ENCODE measurements at regions not wholly inside any gene's neighbourhood (a gene's known extent, or its start where the extent isn't known, plus 50 kb on each side); places are given as distances from the start of the nearest gene placed in this dataset.

DNA sequence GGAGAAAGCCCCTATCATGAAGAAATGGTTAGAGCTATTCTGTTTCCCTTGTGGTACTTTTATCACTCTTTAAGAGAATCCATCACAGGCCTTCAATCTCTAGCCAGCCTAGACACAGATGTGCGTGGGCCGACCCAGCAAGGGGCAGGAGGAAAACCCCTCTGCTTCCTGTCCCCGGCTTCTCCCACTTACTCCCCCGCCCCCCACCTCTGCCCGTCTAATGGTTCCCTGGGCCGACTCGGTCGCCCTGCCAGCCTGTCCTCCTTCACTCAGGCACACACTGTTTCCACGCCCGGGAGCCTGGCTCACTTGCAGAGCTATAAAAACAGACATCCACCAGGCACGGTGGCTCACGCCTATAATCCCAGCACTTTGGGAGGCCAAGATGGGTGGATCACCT lies 58.3 kb upstream of the TFRC start (continued):
- TF ChIP-seq ZNF512 (tag; IDR thresholded peaks at IDR 0.05) (no peak), BHLHE40 (IDR thresholded peaks at IDR 0.05; ENCODE audit: low read length) (no peak), MAZ (CRISPR knock-in tag; conservative IDR thresholded peaks at IDR 0.05 in 1 of 2, IDR thresholded peaks at IDR 0.05 in 1 of 2) (peak; percentile 30 to 32; a peak in 1 of 4 replicates), POLR2B (IDR thresholded peaks at IDR 0.05; ENCODE audit: low read depth, partially characterized antibody) (peak; percentile 14), U2AF1 (optimal IDR thresholded peaks at IDR 0.05; ENCODE audit: low read depth, low read length) (no peak), E2F3 (CRISPR knock-in tag; IDR thresholded peaks at IDR 0.05) (peak; percentile 49; the same call in 1 of the 2 replicates), HDAC1 (IDR thresholded peaks at IDR 0.05) (peak in 1 of 2 experiments; percentile 22; a peak in 1 of 4 replicates), CHD2 (IDR thresholded peaks at IDR 0.05; ENCODE audit: low read depth, low read length) (no peak)
- TF ChIP-seq, protein P1, sequence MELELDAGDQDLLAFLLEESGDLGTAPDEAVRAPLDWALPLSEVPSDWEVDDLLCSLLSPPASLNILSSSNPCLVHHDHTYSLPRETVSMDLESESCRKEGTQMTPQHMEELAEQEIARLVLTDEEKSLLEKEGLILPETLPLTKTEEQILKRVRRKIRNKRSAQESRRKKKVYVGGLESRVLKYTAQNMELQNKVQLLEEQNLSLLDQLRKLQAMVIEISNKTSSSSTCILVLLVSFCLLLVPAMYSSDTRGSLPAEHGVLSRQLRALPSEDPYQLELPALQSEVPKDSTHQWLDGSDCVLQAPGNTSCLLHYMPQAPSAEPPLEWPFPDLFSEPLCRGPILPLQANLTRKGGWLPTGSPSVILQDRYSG (tag; conservative IDR thresholded peaks at IDR 0.05; ENCODE audit: low read depth) = 0 out of 2 replicates have a peak, but pooled peaks have one; percentile 20
- TF ChIP-seq, protein P2, sequence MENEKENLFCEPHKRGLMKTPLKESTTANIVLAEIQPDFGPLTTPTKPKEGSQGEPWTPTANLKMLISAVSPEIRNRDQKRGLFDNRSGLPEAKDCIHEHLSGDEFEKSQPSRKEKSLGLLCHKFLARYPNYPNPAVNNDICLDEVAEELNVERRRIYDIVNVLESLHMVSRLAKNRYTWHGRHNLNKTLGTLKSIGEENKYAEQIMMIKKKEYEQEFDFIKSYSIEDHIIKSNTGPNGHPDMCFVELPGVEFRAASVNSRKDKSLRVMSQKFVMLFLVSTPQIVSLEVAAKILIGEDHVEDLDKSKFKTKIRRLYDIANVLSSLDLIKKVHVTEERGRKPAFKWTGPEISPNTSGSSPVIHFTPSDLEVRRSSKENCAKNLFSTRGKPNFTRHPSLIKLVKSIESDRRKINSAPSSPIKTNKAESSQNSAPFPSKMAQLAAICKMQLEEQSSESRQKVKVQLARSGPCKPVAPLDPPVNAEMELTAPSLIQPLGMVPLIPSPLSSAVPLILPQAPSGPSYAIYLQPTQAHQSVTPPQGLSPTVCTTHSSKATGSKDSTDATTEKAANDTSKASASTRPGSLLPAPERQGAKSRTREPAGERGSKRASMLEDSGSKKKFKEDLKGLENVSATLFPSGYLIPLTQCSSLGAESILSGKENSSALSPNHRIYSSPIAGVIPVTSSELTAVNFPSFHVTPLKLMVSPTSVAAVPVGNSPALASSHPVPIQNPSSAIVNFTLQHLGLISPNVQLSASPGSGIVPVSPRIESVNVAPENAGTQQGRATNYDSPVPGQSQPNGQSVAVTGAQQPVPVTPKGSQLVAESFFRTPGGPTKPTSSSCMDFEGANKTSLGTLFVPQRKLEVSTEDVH (IDR thresholded peaks at IDR 0.05; ENCODE audit: low read depth, partially characterized antibody) = no peak
- TF ChIP-seq, protein P3, sequence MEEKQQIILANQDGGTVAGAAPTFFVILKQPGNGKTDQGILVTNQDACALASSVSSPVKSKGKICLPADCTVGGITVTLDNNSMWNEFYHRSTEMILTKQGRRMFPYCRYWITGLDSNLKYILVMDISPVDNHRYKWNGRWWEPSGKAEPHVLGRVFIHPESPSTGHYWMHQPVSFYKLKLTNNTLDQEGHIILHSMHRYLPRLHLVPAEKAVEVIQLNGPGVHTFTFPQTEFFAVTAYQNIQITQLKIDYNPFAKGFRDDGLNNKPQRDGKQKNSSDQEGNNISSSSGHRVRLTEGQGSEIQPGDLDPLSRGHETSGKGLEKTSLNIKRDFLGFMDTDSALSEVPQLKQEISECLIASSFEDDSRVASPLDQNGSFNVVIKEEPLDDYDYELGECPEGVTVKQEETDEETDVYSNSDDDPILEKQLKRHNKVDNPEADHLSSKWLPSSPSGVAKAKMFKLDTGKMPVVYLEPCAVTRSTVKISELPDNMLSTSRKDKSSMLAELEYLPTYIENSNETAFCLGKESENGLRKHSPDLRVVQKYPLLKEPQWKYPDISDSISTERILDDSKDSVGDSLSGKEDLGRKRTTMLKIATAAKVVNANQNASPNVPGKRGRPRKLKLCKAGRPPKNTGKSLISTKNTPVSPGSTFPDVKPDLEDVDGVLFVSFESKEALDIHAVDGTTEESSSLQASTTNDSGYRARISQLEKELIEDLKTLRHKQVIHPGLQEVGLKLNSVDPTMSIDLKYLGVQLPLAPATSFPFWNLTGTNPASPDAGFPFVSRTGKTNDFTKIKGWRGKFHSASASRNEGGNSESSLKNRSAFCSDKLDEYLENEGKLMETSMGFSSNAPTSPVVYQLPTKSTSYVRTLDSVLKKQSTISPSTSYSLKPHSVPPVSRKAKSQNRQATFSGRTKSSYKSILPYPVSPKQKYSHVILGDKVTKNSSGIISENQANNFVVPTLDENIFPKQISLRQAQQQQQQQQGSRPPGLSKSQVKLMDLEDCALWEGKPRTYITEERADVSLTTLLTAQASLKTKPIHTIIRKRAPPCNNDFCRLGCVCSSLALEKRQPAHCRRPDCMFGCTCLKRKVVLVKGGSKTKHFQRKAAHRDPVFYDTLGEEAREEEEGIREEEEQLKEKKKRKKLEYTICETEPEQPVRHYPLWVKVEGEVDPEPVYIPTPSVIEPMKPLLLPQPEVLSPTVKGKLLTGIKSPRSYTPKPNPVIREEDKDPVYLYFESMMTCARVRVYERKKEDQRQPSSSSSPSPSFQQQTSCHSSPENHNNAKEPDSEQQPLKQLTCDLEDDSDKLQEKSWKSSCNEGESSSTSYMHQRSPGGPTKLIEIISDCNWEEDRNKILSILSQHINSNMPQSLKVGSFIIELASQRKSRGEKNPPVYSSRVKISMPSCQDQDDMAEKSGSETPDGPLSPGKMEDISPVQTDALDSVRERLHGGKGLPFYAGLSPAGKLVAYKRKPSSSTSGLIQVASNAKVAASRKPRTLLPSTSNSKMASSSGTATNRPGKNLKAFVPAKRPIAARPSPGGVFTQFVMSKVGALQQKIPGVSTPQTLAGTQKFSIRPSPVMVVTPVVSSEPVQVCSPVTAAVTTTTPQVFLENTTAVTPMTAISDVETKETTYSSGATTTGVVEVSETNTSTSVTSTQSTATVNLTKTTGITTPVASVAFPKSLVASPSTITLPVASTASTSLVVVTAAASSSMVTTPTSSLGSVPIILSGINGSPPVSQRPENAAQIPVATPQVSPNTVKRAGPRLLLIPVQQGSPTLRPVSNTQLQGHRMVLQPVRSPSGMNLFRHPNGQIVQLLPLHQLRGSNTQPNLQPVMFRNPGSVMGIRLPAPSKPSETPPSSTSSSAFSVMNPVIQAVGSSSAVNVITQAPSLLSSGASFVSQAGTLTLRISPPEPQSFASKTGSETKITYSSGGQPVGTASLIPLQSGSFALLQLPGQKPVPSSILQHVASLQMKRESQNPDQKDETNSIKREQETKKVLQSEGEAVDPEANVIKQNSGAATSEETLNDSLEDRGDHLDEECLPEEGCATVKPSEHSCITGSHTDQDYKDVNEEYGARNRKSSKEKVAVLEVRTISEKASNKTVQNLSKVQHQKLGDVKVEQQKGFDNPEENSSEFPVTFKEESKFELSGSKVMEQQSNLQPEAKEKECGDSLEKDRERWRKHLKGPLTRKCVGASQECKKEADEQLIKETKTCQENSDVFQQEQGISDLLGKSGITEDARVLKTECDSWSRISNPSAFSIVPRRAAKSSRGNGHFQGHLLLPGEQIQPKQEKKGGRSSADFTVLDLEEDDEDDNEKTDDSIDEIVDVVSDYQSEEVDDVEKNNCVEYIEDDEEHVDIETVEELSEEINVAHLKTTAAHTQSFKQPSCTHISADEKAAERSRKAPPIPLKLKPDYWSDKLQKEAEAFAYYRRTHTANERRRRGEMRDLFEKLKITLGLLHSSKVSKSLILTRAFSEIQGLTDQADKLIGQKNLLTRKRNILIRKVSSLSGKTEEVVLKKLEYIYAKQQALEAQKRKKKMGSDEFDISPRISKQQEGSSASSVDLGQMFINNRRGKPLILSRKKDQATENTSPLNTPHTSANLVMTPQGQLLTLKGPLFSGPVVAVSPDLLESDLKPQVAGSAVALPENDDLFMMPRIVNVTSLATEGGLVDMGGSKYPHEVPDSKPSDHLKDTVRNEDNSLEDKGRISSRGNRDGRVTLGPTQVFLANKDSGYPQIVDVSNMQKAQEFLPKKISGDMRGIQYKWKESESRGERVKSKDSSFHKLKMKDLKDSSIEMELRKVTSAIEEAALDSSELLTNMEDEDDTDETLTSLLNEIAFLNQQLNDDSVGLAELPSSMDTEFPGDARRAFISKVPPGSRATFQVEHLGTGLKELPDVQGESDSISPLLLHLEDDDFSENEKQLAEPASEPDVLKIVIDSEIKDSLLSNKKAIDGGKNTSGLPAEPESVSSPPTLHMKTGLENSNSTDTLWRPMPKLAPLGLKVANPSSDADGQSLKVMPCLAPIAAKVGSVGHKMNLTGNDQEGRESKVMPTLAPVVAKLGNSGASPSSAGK (IDR thresholded peaks at IDR 0.05) = peak; percentile 54

Data from K562 (cell line).